Posterior cingulate gyrus (tissue), 11 donors: ENCODE measurements at regions not wholly inside any gene's neighbourhood (a gene's known extent, or its start where the extent isn't known, plus 50 kb on each side); places are given as distances from the start of the nearest gene placed in this dataset.
"Not testable (repeated sequence)": the region's sequence is repeated elsewhere in the genome, so short reads cannot be mapped to it uniquely, and the experiment has no call there.

Experiments
- DNase-seq, 10 donors: peaks; one replicate each; pipeline versions ENCODE4 v3.0.0 to v3.0.0-alpha.2; 2020 to 2021; ENCODE audit warnings: mixed read lengths in 3 of 10
- intact Hi-C: fragments of 100-400 bp; cut with DNase I; formaldehyde crosslinking; loops from one replicate; pipeline ENCODE4 v1.15.1; 2023

- intact Hi-C loops, result no loop called here
Measured at GRCh38 chr21:35624901-35625300, 435.4 kb downstream of the SETD4 start.

GRCh38 chr21:35622612-35623011, 437.7 kb downstream of the SETD4 start:
- intact Hi-C loops, result no loop called here
- no peak for DNase-seq

More at GRCh38 chr21:35624901-35625300, 435.4 kb downstream of the SETD4 start:
- no peak for DNase-seq

- no peak for DNase-seq
- intact Hi-C loops, result loop anchor here (5.0 kb wide), 1 partner anchor 872 kb away; no protein-coding TSS in a partner anchor
Measured at GRCh38 chr21:35619184-35619583, 441.1 kb downstream of the SETD4 start.

GRCh38 chr21:35617491-35617890, 442.8 kb downstream of the SETD4 start:
- intact Hi-C loops, result loop anchor here (5.0 kb wide), 1 partner anchor 870 kb away; no protein-coding TSS in a partner anchor
- DNase-seq, result no peak

GRCh38 chr21:35616090-35616489, 444.2 kb downstream of the SETD4 start:
- DNase-seq, result no peak
- intact Hi-C loops, result loop anchor here (5.0 kb wide), 1 partner anchor 869 kb away; no protein-coding TSS in a partner anchor

- intact Hi-C loops, result loop anchor here (5.0 kb wide), 1 partner anchor 868 kb away; no protein-coding TSS in a partner anchor
- DNase-seq, result no peak
Measured at GRCh38 chr21:35615325-35615724, 445.0 kb downstream of the SETD4 start.

GRCh38 chr21:35614396-35614921, 445.9 kb downstream of the SETD4 start:
- no peak for DNase-seq
- intact Hi-C loops, result no loop called here

- no peak for DNase-seq
- intact Hi-C loops, result no loop called here
Measured at GRCh38 chr21:35611708-35612132, 448.6 kb downstream of the SETD4 start.

GRCh38 chr21:35609263-35609662, 451.1 kb downstream of the SETD4 start:
- intact Hi-C loops, result no loop called here
- no peak for DNase-seq

- intact Hi-C loops, result no loop called here
- DNase-seq, result no peak
Measured at GRCh38 chr21:35607406-35607805, 452.9 kb downstream of the SETD4 start.

GRCh38 chr21:35606578-35606977, 453.7 kb downstream of the SETD4 start:
- DNase-seq, result no peak
- intact Hi-C loops, result no loop called here

GRCh38 chr21:35606146-35606545, 454.2 kb downstream of the SETD4 start:
- DNase-seq, result no peak
- intact Hi-C loops, result no loop called here

GRCh38 chr21:35603494-35603893, 456.8 kb downstream of the SETD4 start:
- DNase-seq, result no peak
- intact Hi-C loops, result no loop called here

- no peak for DNase-seq
- intact Hi-C loops, result no loop called here
Measured at GRCh38 chr21:35602811-35603362, 457.4 kb downstream of the SETD4 start.

- intact Hi-C loops, result no loop called here
- no peak for DNase-seq
Measured at GRCh38 chr21:35601211-35601610, 459.1 kb downstream of the SETD4 start.

GRCh38 chr21:35599164-35599563, 461.2 kb downstream of the SETD4 start:
- intact Hi-C loops, result no loop called here
- DNase-seq, result no peak

- DNase-seq, result no peak
- intact Hi-C loops, result no loop called here
Measured at GRCh38 chr21:35597750-35598339, 462.5 kb downstream of the SETD4 start.

- DNase-seq, result no peak
- intact Hi-C loops, result no loop called here
Measured at GRCh38 chr21:35594905-35595304, 465.4 kb downstream of the SETD4 start.

GRCh38 chr21:35593000-35593502, 467.3 kb downstream of the SETD4 start:
- DNase-seq, result no peak
- intact Hi-C loops, result no loop called here

GRCh38 chr21:35590284-35590683, 470.0 kb downstream of the SETD4 start:
- intact Hi-C loops, DNase-seq: not testable (repeated sequence)

- intact Hi-C loops, result no loop called here
- DNase-seq, result no peak
Measured at GRCh38 chr21:35587841-35588380, 472.4 kb downstream of the SETD4 start.

GRCh38 chr21:35586305-35586704, 474.0 kb downstream of the SETD4 start:
- no peak for DNase-seq
- intact Hi-C loops, result no loop called here
